Pancreas (tissue), 10 donors: ENCODE measurements at regions not wholly inside any gene's neighbourhood (a gene's known extent, or its start where the extent isn't known, plus 50 kb on each side); places are given as distances from the start of the nearest gene placed in this dataset.

ENCODE experiments used
- ATAC-seq, 4 donors: fragments of 200-7000 bp; cut with Tn5 transposase; one replicate each; pipeline versions ENCODE4 v1.8.0 to v1.9.1; 2020; ENCODE audit warnings: mild to moderate bottlenecking in 4 of 4, moderate library complexity in 4 of 4
- DNase-seq, 6 donors: peaks; one replicate each; pipeline ENCODE4 v3.0.0-alpha.2; 2020
- FAIRE-seq: peaks from 2 replicates; lab custom pipeline; 2012; peaks lifted over from hg19 to GRCh38; lab: Jason Lieb, UNC
- H3K27ac ChIP-seq, 4 donors: fragments of 200-600 bp; sonication (generic); 1 replicate in 3 of 4; 2 replicates in 1 of 4; pipeline versions ENCODE4 v1.5.0 to v1.8.0; 2020
- H3K27me3 ChIP-seq, 4 donors: fragments of 200-600 bp; one replicate each; pipeline ENCODE4 v1.8.0; 2021
- H3K36me3 ChIP-seq, 3 donors: fragments of 200-600 bp; sonication (generic) in 1 of 3; one replicate each; pipeline versions ENCODE4 v1.5.0 to v1.8.0; 2020 to 2021
- H3K4me1 ChIP-seq, 3 donors: fragments of 200-600 bp; one replicate each; pipeline ENCODE4 v1.8.0; 2021
- H3K4me3 ChIP-seq, 4 donors: fragments of 200-600 bp; sonication (generic) in 2 of 4; one replicate each; pipeline versions ENCODE4 v1.5.0 to v1.8.0; 2020 to 2021
- H3K9me3 ChIP-seq, 4 donors: fragments of 200-600 bp; one replicate each; pipeline ENCODE4 v1.8.0; 2021
- CTCF ChIP-seq, 4 donors: fragments of 200-600 bp; sonication (generic) in 3 of 4; IDR thresholded peaks; one replicate each; pipeline versions ENCODE4 v1.5.0 to v1.8.0; 2021; ENCODE audit warnings: antibody characterized with exemption in 4 of 4
- WGBS, 2 donors: extraction: QIAGEN DNeasy Blood & Tissue Kit; methylation state at CpG; one replicate each; pipeline ENCODE4 v1.1.7; 2013; 5-methylcytosine and 5-hydroxymethylcytosine counted together
- intact Hi-C, 3 donors: fragments of 100-400 bp; cut with DNase I; formaldehyde crosslinking; loops; one replicate each; pipeline versions ENCODE4 v1.11.1 to v1.14.2; 2022
- donor health status: healthy with polysubstance abuse.
- donor health status: DM: no; HTN: no; CAD: no; lungs with moderate emphysema.
- donor health status: DM: no; HTN: no; CAD: no.
- donor health status: control.
- donor health status: control.
- donor health status: Bipolar disorder and iron deficiency.
- donor health status: DM: yes; HTN: yes; CAD: no.
- donor health status: DM: no; HTN: no; CAD: no.
- donor health status: DM: no; HTN: no; CAD: no.
- donor health status: DM: yes; HTN: yes; CAD: no.

GRCh38 chr21:28810826-28811524, 181.7 kb downstream of the LTN1 start:
- Histone ChIP-seq H3K9me3 (no peaks in the 10 kb centered on the region), H3K4me3 (no peak overlapping the region), H3K4me1 (no peaks in the 10 kb centered on the region), H3K27me3 (no peaks in the 10 kb centered on the region), H3K36me3 (no peaks in the 10 kb centered on the region), H3K27ac (no peak overlapping the region)
- FAIRE-seq (no peak), DNase-seq (no peak), ATAC-seq (no peak)
- intact Hi-C loops, result no loop called here
- 89 to 90% methylated on average over 3 of the region's 3 CpGs for WGBS, 2 donors
- TF ChIP-seq CTCF (IDR thresholded peaks at IDR 0.05), result no peak

- no peaks in the 10 kb centered on the region for H3K27me3 ChIP-seq
- no peaks in the 10 kb centered on the region for H3K36me3 ChIP-seq
- H3K27ac ChIP-seq, result no peak overlapping the region
- H3K4me1 ChIP-seq, result no peaks in the 10 kb centered on the region
- FAIRE-seq, result no peak
- 58 to 76% methylated on average over 4 of the region's 4 CpGs for WGBS, 2 donors
- ATAC-seq, result no peak
- H3K4me3 ChIP-seq, result no peak overlapping the region
- H3K9me3 ChIP-seq, result no peaks in the 10 kb centered on the region
- no peak for DNase-seq
- TF ChIP-seq CTCF (IDR thresholded peaks at IDR 0.05), result no peak
- intact Hi-C loops, result no loop called here
Observed at GRCh38 chr21:28805885-28806284, 186.8 kb downstream of the LTN1 start.

GRCh38 chr21:28804089-28804670, 188.5 kb downstream of the LTN1 start:
- intact Hi-C loops, result no loop called here
- Histone ChIP-seq H3K4me1 (no peaks in the 10 kb centered on the region), H3K27ac (no peak overlapping the region), H3K27me3 (no peaks in the 10 kb centered on the region), H3K4me3 (no peak overlapping the region), H3K9me3 (no peaks in the 10 kb centered on the region), H3K36me3 (no peaks in the 10 kb centered on the region)
- ATAC-seq, result no peak
- no peak for DNase-seq
- FAIRE-seq, result no peak
- 86 to 97% methylated on average over 3 of the region's 3 CpGs for WGBS, 2 donors
- TF ChIP-seq CTCF (IDR thresholded peaks at IDR 0.05), result no peak

- TF ChIP-seq CTCF (IDR thresholded peaks at IDR 0.05), result no peak
- H3K9me3 ChIP-seq, result no peaks in the 10 kb centered on the region
- 87 to 89% methylated on average over 1 of the region's 1 CpG for WGBS, 2 donors
- DNase-seq, result no peak
- H3K27me3 ChIP-seq, result no peaks in the 10 kb centered on the region
- no peaks in the 10 kb centered on the region for H3K36me3 ChIP-seq
- H3K4me1 ChIP-seq, result no peaks in the 10 kb centered on the region
- no peak overlapping the region for H3K27ac ChIP-seq
- no peak overlapping the region for H3K4me3 ChIP-seq
- FAIRE-seq, result no peak
- no peak for ATAC-seq
- intact Hi-C loops, result no loop called here
Observed at GRCh38 chr21:28801906-28802305, 190.8 kb downstream of the LTN1 start.

GRCh38 chr21:28799926-28800325, 192.8 kb downstream of the LTN1 start:
- Histone ChIP-seq H3K4me3 (no peak overlapping the region), H3K9me3 (no peaks in the 10 kb centered on the region), H3K4me1 (no peaks in the 10 kb centered on the region), H3K27me3 (no peaks in the 10 kb centered on the region), H3K36me3 (no peaks in the 10 kb centered on the region), H3K27ac (no peak overlapping the region)
- ATAC-seq, result no peak
- 91 to 94% methylated on average over 7 of the region's 7 CpGs for WGBS, 2 donors
- no peak for FAIRE-seq
- TF ChIP-seq CTCF (IDR thresholded peaks at IDR 0.05), result no peak
- intact Hi-C loops, result loop anchor here in 1 of 3 donors (10.0 kb wide), 1 partner anchor 55 kb away; no protein-coding TSS in a partner anchor
- no peak for DNase-seq
